Neural cell (in vitro differentiated cells): ENCODE measurements at regions not wholly inside any gene's neighbourhood (a gene's known extent, or its start where the extent isn't known, plus 50 kb on each side); places are given as distances from the start of the nearest gene placed in this dataset.

Source experiments
- H2AFZ ChIP-seq: fragments of 200-600, 300-800 bp; sonication (generic), shearing (Covaris generic); 2 replicates; pipeline ENCODE4 v1.6.0; 2014; ENCODE audit warnings: low read depth, mild to moderate bottlenecking, antibody characterized with exemption, low read length, moderate library complexity
- H3F3A ChIP-seq: fragments of 200-600 bp; shearing (Covaris generic); 2 replicates; pipeline ENCODE4 v1.6.1; 2016; ENCODE audit warnings: mild to moderate bottlenecking, moderate library complexity, mixed read lengths, antibody characterized with exemption, low read length; ENCODE audit not compliant: insufficient read depth, poor library complexity, severe bottlenecking
- H3K27ac ChIP-seq: fragments of 200-600, 300-800 bp; sonication (generic), shearing (Covaris generic); 2 replicates; pipeline ENCODE4 v1.5.1; 2014; ENCODE audit warnings: mild to moderate bottlenecking, low read length, moderate library complexity
- H3K27me3 ChIP-seq: fragments of 300-800, 200-600 bp; sonication (generic), shearing (Covaris generic); 2 replicates; pipeline ENCODE4 v1.6.0; 2014; ENCODE audit warnings: mild to moderate bottlenecking, low read depth, low read length, moderate library complexity; ENCODE audit not compliant: insufficient read depth
- H3K36me3 ChIP-seq: fragments of 300-800, 200-600 bp; sonication (generic), shearing (Covaris generic); 2 replicates; pipeline ENCODE4 v1.5.1; 2014; ENCODE audit warnings: mild to moderate bottlenecking, antibody characterized with exemption, low read length, moderate library complexity; ENCODE audit not compliant: insufficient read depth
- H3K4me2 ChIP-seq: fragments of 300-800, 200-600 bp; sonication (generic), shearing (Covaris generic); 2 replicates; pipeline ENCODE4 v1.6.0; 2014; ENCODE audit warnings: mild to moderate bottlenecking, low read length
- H3K4me3 ChIP-seq: fragments of 300-800, 200-600 bp; sonication (generic), shearing (Covaris generic); 2 replicates; pipeline ENCODE4 v1.5.1; 2014; ENCODE audit warnings: mild to moderate bottlenecking, low read length, moderate library complexity
- H3K79me2 ChIP-seq: fragments of 200-600 bp; shearing (Covaris generic); replicated peaks from 2 replicates; pipeline ENCODE4 v1.6.0; 2014; ENCODE audit warnings: mild to moderate bottlenecking, low read length, moderate library complexity; ENCODE audit not compliant: insufficient read depth
- H3K9ac ChIP-seq: fragments of 300-800, 200-600 bp; sonication (generic), shearing (Covaris generic); 2 replicates; pipeline ENCODE4 v1.6.1; 2016; ENCODE audit warnings: mild to moderate bottlenecking, low read length, mixed read lengths
- H3K9me2 ChIP-seq: fragments of 200-600 bp; shearing (Covaris generic); 2 replicates; pipeline ENCODE4 v1.6.1; 2016; ENCODE audit warnings: mild to moderate bottlenecking, low read length, mixed read lengths; ENCODE audit not compliant: insufficient read depth
- H3K9me3 ChIP-seq: fragments of 200-600, 300-800 bp; sonication (generic), shearing (Covaris generic); 2 replicates; pipeline ENCODE4 v1.6.1; 2016; ENCODE audit warnings: mild to moderate bottlenecking, mixed run types, low read length, moderate library complexity, mixed read lengths
- H4K20me1 ChIP-seq: fragments of 200-600 bp; shearing (Covaris generic); 2 replicates; pipeline ENCODE4 v1.6.1; 2016; ENCODE audit warnings: mild to moderate bottlenecking, mixed run types; ENCODE audit not compliant: insufficient read depth
- CTCF ChIP-seq: fragments of 450-650 bp; IDR thresholded peaks from 2 replicates; pipeline ENCODE4 v1.5.1; 2014; ENCODE audit warnings: antibody characterized with exemption, mild to moderate bottlenecking, moderate library complexity; ENCODE audit not compliant: poor library complexity, severe bottlenecking
- EP300 ChIP-seq: fragments of 450-650 bp; conservative IDR thresholded peaks from 2 replicates; pipeline ENCODE4 v1.6.1; 2014; ENCODE audit warnings: antibody characterized with exemption, mild to moderate bottlenecking, moderate library complexity; ENCODE audit not compliant: poor library complexity, severe bottlenecking
- EZH2 ChIP-seq: fragments of 200-600, 300-800 bp; shearing (Covaris generic), sonication (generic); IDR thresholded peaks from 2 replicates; pipeline ENCODE4 v1.6.1; 2014; ENCODE audit warnings: antibody characterized with exemption, low read length, borderline replicate concordance, mild to moderate bottlenecking; ENCODE audit not compliant: insufficient read depth, poor library complexity, severe bottlenecking
- MXI1 ChIP-seq: fragments of 450-650 bp; conservative IDR thresholded peaks from 2 replicates; pipeline ENCODE4 v1.6.1; 2014; ENCODE audit warnings: antibody characterized with exemption, mild to moderate bottlenecking; ENCODE audit not compliant: poor library complexity, severe bottlenecking
- POLR2AphosphoS5 ChIP-seq: IDR thresholded peaks from 2 replicates; pipeline ENCODE4 v1.6.1; 2012
- RAD21 ChIP-seq: fragments of 450-650 bp; conservative IDR thresholded peaks from 2 replicates; pipeline ENCODE4 v1.6.1; 2014; ENCODE audit warnings: antibody characterized with exemption, mild to moderate bottlenecking, moderate library complexity
- REST ChIP-seq: IDR thresholded peaks from 2 replicates; pipeline ENCODE4 v1.6.1; 2012; ENCODE audit warnings: borderline replicate concordance
- SMC3 ChIP-seq: fragments of 450-650 bp; conservative IDR thresholded peaks from 2 replicates; pipeline ENCODE4 v1.6.1; 2014; ENCODE audit warnings: antibody characterized with exemption, mild to moderate bottlenecking, moderate library complexity; ENCODE audit not compliant: poor library complexity
- TAF1 ChIP-seq: IDR thresholded peaks from 2 replicates; pipeline ENCODE4 v1.6.1; 2012; ENCODE audit warnings: low read depth

GRCh38 chr18:67219821-67220220, 296.7 kb downstream of the DSEL start:
- H2AFZ ChIP-seq: no peak overlapping the region
- H3K36me3 ChIP-seq: no peaks in the 10 kb centered on the region
- no peaks in the 10 kb centered on the region for H3K9me2 ChIP-seq
- H3K9me3 ChIP-seq: no peaks in the 10 kb centered on the region
- TF ChIP-seq EZH2 (no peak), EP300 (no peak)
- H3K27ac ChIP-seq: no peak overlapping the region
- no peaks in the 10 kb centered on the region for H3K79me2 ChIP-seq
- no peak overlapping the region for H3K4me3 ChIP-seq
- H4K20me1 ChIP-seq: no peaks in the 10 kb centered on the region
- H3K27me3 ChIP-seq: no peaks in the 10 kb centered on the region
- H3K9ac ChIP-seq: no peak overlapping the region
- no peaks in the 10 kb centered on the region for H3F3A ChIP-seq
- H3K4me2 ChIP-seq: no peak overlapping the region

- Histone ChIP-seq H3K27ac (no peak overlapping the region), H3K9me3 (no peaks in the 10 kb centered on the region), H3K9ac (no peak overlapping the region), H3K4me3 (no peak overlapping the region), H2AFZ (no peak overlapping the region), H3K27me3 (no peaks in the 10 kb centered on the region), H3K36me3 (no peaks in the 10 kb centered on the region), H3K4me2 (no peak overlapping the region), H3F3A (no peaks in the 10 kb centered on the region), H3K79me2 (no peaks in the 10 kb centered on the region), H3K9me2 (no peaks in the 10 kb centered on the region), H4K20me1 (no peaks in the 10 kb centered on the region)
- TF ChIP-seq CTCF (no peak), RAD21 (no peak), EZH2 (no peak), MXI1 (no peak), POLR2AphosphoS5 (no peak), REST (no peak), EP300 (no peak), SMC3 (no peak), TAF1 (no peak)
Measured at GRCh38 chr18:67218556-67218955, 298.0 kb downstream of the DSEL start.
